Fibroblast of pulmonary artery (primary cell): ENCODE measurements at regions not wholly inside any gene's neighbourhood (a gene's known extent, or its start where the extent isn't known, plus 50 kb on each side); places are given as distances from the start of the nearest gene placed in this dataset.
A peak's percentile ranks its signal among the peaks of the same experiment; 100 is the strongest.

Source experiments
- DNase-seq: peaks from one replicate; pipeline ENCODE4 v3.0.0-alpha.2; 2010; ENCODE audit warnings: low read depth
- H3K4me3 ChIP-seq: replicated peaks from 2 replicates; pipeline ENCODE4 v1.5.1; 2011; ENCODE audit warnings: low read depth, mild to moderate bottlenecking, control low read depth, low read length, moderate library complexity
- TF ChIP-seq, protein P1 (sequence below): IDR thresholded peaks from 2 replicates; pipeline ENCODE4 v1.5.1; 2011; ENCODE audit warnings: mild to moderate bottlenecking, control low read depth, low read length, inconsistent platforms; ENCODE audit errors: missing control alignments

DNA sequence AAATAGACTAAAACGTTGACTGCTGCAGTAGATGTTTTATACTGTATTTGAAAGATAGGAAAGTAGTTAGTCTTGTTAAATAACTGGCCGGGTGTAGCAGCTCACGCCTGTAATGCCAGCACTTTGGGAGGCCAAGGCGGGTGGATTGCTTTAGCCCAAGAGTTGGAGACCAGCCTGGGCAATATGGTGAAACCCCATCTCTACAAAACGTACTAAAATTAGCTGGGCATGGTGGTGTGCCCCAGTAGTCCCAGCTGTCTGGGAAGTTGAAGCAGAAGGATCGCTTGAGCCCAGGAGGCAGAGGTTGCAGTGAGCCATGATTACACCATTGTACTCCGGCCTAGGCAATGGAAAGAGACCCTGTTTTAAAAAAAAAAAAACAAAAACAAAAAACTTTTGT is 60.5 kb upstream of the ULK4 start:
- no peak for DNase-seq
- no peak overlapping the region for H3K4me3 ChIP-seq
- TF ChIP-seq, protein P1, sequence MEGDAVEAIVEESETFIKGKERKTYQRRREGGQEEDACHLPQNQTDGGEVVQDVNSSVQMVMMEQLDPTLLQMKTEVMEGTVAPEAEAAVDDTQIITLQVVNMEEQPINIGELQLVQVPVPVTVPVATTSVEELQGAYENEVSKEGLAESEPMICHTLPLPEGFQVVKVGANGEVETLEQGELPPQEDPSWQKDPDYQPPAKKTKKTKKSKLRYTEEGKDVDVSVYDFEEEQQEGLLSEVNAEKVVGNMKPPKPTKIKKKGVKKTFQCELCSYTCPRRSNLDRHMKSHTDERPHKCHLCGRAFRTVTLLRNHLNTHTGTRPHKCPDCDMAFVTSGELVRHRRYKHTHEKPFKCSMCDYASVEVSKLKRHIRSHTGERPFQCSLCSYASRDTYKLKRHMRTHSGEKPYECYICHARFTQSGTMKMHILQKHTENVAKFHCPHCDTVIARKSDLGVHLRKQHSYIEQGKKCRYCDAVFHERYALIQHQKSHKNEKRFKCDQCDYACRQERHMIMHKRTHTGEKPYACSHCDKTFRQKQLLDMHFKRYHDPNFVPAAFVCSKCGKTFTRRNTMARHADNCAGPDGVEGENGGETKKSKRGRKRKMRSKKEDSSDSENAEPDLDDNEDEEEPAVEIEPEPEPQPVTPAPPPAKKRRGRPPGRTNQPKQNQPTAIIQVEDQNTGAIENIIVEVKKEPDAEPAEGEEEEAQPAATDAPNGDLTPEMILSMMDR, result no peak

DNA sequence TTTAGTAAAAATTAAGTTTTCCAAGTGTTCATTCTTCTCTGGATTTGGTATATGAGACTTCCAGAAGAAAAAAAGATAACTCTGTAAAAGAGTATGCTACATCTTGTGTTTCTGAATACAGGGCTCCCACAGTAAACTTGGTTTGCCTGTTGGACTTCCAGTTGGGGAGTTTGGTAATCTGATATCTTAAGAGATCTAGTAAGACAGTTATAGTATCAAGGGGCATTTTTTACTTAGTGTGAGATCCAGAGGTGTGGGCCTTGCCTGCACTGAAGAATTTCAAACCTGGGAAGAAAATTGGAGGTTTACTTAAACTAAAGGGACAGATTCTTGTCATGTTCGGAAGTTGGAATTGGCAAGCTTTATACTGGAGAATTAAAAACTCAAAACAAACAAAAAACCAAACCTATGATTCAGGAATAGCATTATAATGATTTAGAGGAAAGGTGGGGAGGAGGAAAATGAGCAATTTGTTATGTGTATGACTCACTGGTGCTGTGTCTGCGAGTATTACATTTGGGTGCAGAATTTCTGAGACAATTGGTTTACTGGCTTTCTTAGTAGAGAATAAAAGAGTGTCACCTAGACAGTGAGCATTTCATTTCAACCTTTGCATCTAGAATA is 58.9 kb upstream of the ULK4 start:
- peak; percentile 75 for DNase-seq
- H3K4me3 ChIP-seq, result no peak overlapping the region
- TF ChIP-seq, protein P1, result no peak

DNA sequence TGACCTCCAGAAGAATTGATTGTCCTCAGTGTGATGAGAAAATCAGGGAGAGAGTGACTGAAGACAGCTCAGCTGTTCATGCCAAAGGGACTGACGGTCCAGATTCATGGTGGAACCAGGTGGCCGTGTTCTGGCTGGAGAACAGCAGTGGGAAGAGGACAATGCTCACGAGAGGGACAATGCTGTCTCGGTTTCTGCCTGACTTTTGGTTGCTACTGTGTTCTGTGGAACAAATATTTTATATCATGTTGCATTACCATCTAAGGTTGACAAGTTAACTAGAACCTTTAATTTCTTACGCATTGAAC is 58.0 kb upstream of the ULK4 start:
- no peak overlapping the region for H3K4me3 ChIP-seq
- DNase-seq, result no peak
- TF ChIP-seq, protein P1, result no peak

DNA sequence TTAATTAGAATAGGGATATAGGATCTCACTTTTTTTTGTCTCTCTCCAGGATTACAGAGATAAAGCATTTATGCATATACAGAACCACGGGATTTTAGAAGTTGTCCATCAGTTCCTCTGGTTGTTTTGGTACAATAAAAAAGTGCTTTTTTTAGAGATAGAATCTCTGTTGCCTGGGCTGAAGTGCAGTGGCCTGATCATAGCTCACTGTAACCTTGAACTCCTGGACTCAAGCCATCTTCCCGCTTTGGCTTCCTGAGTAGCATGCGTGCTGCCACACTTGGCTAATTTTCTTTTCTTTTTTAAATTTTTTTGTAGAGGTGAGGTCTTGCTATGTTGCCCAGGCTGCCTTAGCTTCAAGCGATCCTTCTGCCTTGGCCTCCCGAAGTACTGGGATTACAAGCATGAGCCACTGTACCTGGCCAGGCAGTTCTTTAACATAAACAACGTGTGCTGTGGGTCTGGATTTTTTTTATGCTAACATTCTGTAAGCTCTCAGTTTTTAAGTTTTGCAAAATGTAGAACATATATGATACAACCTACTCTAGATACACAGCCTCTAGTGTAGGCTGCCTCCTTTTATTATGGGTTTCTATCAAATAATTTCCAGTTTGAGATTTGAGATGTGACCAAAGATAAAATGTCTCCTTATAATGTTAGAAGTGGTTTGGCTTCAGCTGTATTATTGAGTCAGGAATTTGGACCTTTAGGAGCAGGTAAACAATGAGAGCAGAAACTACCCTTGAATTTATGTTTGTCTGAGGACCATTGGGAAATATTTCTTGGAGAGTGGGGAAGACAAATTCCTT is 57.4 kb upstream of the ULK4 start:
- TF ChIP-seq, protein P1, result no peak
- DNase-seq, result no peak
- no peak overlapping the region for H3K4me3 ChIP-seq

DNA sequence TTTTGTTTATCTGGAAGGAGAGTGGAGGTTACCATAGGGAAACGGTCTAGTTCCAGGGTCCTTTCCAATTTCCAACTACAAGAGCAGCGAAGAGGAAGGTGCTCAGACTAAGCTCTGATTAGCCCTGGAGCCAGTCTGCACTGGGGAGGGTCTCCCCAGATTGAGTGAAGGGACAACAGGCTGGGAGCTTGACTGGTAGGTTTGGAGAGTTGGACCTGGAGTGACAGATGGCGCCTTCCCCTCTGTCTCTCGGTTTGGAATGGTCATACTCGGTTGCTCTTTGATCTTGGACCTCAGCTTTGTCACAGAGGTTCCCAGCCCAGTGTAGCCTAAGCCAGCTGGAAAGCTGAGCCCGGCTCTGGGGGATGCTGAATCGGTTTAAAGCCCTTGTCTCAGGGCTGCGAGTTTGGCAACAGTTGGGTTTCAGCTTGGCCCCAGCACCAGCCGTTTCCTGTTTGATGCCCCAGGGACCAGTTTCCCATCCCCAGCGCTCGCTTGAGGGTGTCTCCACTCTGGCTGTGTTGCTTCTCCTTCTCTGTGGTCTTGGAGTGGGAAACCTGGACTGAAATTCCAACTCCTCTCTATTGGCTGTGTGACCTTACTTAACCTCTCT is 53.1 kb upstream of the ULK4 start:
- DNase-seq, result peak; percentile 51
- TF ChIP-seq, protein P1, result no peak

DNA sequence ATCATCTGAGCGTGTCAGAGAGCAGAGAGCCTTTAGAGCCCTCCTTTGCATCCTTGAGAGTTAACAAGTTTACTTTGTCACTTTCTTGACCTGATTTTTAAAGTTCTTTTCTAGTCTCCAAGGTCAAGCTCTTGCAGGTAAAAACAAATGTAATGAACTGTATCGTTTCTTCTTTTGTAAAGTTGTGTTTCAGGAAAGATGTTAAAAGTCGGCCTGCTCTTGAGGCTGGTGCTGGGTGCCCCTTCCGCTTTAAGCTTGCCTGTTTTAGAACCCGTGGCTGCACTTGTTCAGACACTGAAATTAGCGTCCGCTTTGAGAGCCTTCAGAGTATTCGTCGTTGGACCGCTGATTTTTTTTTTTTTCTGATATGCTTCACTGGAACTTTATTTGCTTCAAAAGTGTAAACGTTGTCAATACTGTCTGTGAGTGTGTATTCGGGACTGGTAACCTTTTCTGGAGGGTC is 52.6 kb upstream of the ULK4 start:
- TF ChIP-seq, protein P1, result no peak
- H3K4me3 ChIP-seq, result peak overlapping the region; percentile 89
- peak; percentile 33 for DNase-seq

More for the DNA sequence above, 53.1 kb upstream of the ULK4 start:
- H3K4me3 ChIP-seq, result peak overlapping the region; percentile 89
